GM21825 (cell line): ENCODE measurements at regions not wholly inside any gene's neighbourhood (a gene's known extent, or its start where the extent isn't known, plus 50 kb on each side); places are given as distances from the start of the nearest gene placed in this dataset.
"Not testable (repeated sequence)": the region's sequence is repeated elsewhere in the genome, so short reads cannot be mapped to it uniquely, and the experiment has no call there.

Experiments
- ATAC-seq: cut with Tn5 transposase; IDR thresholded peaks from one replicate; pipeline ENCODE4 v1.9.1; 2021; ENCODE audit warnings: mild to moderate bottlenecking, moderate library complexity; ENCODE audit not compliant: unreplicated experiment

DNA sequence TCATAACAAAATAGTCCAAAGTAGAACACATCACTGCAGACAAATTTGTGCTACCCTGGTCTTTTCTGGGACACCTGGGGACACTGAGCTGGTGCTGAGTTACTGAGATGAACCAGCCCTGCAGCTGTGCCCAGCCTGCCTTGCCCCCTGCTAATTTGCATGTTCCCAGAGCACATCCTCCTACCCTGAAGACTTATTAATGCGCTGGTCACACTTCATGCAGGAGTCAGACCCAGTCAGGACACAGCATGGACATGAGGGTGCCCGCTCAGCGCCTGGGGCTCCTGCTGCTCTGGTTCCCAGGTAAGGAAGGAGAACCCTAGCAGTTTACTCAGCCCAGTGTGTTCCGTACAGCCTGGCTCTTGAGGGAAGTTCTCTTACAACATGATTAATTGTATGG, 1518.3 kb downstream of the RPIA start:
- no peak for ATAC-seq

DNA sequence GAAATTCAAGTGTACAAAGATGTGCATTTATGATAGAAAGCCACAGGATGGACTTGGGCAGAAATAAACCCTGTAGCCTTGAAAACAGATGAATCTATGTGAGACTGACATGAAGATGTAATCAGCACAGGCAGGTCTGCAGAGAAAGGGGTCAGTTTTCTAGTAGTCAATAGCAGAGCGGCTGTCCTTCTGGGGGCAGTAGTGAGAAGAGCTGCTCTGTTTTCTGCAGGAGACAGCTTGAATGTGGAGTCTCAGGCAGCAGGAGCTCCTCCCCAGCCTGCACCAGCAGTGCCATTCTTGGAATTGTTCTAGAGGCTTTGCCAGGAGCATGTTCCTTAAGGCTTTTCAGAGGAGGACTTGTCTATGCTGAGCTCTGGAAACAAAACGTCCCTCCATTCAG, 1524.4 kb downstream of the RPIA start:
- ATAC-seq = not testable (repeated sequence)

DNA sequence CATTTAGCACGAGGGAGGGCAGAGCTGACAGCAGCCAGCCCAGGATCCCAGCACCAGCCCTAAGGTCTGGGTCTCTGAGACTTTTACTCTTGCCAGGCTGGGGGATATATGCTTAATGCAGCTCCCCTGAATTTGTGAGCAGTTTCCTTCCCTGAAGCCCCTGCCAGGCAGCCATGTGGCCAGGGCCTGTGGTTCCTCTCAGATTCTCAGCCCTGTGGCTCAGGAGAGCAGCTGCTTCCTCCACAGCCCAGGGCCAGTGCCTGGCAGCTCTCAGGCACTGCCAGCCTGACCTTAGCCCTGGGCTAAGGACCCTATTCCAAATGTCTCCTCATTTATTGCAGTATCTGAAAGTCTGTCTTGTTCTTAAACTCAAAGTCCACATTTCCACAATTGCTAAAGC, 1525.3 kb downstream of the RPIA start:
- ATAC-seq = not testable (repeated sequence)

DNA sequence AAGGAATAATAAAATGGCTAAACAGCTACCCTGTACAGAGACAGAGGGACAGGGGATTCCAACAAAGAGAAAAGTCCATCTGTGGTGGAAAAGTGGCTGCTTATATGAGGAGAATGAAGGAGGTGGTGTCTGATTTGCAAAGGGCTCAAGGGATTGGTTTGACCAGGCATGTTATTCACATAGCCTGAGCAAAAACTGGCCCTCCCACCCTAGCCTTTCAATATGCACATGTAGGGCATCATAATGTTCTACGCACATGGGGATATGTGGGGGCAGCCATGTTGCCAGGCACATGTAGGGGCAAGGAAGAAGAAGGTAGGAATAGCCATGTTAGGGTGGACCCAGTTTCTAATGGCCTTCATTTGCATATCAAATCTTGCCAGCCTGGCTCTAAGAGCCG, 1527.1 kb downstream of the RPIA start:
- ATAC-seq = not testable (repeated sequence)

DNA sequence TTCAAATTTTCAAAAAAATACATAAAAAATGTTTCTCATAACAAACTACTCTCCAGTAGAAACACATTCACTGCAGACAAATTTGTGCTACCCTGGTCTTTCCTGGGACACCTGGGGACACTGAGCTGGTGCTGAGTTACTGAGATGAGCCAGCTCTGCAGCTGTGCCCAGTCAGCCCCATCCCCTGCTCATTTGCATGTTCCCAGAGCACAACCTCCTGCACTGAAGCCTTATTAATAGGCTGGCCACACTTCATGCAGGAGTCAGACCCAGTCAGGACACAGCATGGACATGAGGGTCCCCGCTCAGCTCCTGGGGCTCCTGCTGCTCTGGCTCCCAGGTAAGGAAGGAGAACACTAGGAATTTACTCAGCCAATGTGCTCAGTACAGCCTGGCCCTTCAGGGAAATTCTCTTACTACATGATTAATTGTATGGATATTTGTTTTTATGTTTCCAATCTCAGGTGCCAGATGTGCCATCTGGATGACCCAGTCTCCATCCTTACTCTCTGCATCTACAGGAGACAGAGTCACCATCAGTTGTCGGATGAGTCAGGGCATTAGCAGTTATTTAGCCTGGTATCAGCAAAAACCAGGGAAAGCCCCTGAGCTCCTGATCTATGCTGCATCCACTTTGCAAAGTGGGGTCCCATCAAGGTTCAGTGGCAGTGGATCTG, 1529.3 kb downstream of the RPIA start:
- not testable (repeated sequence) for ATAC-seq

DNA sequence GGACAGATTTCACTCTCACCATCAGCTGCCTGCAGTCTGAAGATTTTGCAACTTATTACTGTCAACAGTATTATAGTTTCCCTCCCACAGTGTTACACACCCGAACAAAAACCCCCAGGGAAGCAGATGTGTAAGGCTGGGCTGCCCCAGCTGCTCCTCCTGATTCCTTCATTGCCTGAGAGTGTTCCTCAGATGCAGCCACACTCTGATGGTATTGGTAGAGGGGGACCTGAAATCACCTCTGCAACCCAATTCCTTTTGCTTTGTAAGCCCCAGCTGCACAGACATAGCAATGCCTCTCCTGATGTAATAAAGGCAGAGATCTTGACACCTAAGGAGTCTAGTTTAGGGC, 1529.8 kb downstream of the RPIA start:
- no peak for ATAC-seq

DNA sequence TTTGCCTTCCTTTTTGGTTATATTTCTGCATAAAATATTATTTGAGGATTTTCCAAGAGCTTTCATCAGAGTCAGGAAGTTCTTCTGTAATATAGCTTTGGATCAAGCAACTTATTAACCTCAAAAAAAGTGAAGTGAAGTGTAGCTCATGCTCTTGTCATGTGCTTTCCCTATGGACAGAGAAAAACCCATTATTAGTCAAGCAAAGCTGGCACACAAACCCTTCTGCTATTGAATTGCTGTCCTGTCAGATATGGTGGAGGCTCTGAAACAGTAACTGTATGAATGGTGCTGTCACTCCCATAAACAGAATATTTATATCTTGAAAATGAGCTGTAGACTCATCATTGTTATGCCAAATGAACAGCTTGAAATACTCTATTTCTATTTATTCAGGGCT, 1533.3 kb downstream of the RPIA start:
- not testable (repeated sequence) for ATAC-seq

DNA sequence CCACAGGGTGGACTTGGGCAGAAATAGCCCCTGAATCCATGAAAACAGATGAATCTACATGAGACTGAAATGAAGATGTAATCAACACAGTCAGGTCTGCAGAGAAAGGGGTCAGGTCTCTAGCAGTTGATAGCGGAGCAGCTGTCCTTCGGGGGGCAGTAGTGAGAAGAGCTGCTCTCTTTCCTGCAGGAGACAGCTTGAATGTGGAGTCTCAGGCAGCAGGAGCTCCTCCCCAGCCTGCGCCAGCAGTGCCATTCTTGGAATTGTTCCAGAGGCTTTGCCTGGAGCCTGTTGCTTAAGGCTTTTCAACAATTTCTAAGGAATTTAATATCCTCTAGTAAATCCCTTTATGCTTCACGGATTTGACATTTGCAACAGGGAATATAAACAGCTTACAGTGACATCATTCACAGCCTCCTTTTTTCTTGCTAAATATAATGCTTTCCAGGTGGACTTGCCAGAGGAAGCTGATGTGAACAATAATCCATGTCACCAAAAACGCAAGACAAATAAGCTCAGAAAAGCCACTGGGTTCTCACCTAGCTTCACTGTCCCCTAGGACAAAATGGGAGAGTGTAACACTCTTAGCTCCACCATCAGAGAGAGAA, 1535.1 kb downstream of the RPIA start:
- ATAC-seq = not testable (repeated sequence)

DNA sequence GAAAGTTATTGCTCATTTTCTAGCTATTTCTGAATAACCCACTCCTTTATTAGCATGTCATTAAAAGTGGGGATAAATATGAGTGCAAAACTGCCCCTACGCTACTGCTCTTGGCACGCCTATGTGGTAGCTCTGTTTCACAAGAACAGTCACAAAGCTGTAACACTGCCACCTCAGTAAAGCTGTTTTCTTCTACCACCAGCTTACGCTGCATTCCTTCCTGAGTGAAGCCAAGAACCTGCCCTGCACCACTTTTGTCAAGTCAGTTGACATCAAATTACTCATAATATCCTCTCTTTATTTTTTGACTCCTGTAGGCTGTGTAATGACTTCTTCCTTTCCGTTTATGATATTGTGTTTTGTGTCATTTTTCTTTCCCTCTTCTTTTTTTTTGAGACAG, 1539.7 kb downstream of the RPIA start:
- not testable (repeated sequence) for ATAC-seq

DNA sequence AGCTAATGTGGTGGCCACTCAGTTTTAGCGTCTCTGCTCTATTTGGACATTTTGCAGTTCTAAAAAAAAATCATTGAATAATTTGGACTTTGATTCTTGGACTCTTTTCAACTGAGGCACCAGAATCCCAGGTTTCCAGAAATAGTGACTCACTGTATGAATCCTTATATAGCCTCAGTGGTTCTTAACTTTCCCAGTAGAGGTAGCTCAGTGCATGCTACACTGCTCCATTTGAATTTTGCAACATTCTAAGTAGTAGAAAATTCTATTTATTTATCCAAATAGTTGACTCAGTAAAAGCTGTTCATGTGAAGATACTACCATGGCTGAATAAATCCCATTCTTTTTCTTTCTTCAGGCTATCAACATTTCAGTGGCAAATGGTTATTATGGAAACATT, 1544.0 kb downstream of the RPIA start:
- ATAC-seq = not testable (repeated sequence)

DNA sequence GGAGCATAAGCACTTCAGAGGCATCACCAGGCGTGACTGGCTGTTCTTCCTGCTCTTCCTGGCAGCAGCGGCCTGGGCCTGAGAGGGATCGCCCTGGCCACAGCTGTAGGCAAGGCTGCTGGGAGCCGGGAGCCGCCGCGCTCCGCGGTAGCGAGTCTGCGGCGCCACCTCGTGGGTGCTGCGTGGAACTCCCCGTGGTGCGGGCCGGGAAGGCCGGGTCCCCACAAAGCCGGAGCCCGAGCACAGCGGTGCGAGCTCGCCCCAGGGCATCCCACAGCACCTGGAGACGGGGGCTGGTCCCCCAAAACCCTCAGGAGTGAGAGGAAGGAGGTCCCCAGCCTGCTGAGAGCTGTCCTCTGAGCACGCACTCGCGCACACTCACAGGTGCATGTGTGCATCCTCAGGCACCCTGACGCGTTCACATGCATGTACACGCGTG, 1546.5 kb downstream of the RPIA start:
- ATAC-seq = not testable (repeated sequence)

DNA sequence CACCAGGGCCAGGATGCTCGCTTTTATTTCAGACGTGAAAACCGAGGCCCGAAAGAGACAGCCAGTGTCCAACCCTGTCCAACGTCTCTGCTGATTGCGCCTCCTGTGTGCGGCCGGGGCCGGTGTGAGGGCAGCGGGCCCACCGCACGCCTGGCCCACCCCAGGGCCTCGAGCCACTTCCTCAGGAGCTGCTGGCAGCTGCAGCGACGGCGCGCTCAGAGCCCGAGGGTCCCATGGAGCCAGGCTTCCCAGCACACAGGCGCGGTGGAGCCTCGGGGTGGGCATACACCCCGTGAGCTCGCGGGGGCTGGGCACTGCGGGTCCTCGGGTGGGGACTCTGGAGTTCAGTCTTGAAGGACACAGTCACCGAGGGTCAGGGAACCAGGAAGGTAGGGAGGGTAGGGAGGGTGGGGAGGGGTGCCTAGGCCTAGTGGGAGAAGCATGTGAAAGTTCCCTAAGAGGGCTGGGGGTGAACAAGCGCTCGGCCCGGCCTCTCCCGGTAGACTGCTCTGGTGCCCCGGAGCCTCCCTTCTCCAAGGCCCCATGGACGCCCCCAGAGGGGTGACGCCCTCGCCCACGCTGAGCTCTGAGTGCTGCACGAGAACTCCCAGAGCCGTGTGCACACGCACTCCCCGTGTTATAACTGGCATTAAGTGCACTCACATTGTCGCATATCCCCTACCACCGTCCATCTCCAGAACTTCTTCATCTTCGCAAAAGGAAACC, 1547.2 kb downstream of the RPIA start:
- ATAC-seq = not testable (repeated sequence)

DNA sequence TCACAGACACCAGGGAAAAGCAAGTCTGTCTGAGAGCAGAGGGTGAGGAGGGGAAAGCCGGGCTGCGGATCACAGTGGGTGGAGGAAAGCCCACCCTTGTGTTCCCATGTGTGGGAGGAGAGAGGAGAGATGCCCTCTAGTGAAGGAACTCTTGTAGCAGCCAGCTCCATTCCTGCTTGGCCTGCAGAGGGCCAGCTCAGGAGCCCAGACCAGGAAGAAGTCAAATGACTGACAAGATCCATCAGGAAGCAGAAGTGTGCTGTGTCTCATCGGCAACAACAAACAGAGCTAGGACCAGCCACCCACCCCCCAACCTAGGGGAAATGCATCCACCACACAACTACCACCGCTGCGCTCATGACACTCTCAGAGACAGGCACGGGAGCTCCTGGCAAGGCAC, 1548.3 kb downstream of the RPIA start:
- not testable (repeated sequence) for ATAC-seq

DNA sequence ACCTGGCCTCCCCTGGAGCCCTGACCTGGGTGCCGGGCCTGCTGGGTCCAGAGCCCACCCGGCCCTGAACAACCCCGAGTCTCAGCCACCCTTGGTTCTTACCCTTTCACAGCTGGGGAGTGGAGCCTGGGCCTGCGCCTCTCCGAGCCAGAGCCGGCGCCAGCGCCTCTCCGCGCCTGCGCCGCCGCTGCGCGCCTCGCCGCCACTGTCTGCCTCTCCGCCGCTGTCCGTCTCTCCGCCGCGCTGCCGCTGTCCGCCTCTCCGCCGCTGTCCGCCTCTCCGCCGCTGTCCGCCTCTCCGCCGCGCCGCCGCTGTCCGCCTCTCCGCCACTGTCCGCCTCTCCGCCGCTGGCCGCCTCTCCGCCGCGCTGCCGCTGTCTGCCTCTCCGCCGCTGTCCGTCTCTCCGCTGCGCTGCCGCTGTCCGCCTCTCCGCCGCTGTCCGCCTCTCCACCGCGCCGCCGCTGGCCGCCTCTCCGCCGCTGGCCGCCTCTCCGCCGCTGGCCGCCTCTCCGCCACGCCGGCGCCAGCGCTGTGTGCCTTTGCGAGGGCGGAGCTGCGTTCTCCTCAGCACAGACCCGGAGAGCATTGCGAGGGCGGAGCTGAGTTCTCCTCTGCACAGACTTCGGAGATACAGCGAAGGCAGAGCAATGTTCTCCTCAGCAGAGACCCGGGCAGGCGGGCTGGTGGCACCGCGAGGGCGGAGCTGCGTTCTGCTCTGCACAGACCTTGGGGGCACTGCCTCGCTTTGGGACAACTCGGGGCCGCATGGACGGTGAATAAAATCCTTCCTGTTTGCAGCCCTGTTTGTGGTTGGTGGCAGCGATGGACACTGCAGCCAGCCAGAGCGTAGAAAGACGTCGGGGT, 1553.7 kb downstream of the RPIA start:
- ATAC-seq = not testable (repeated sequence)

DNA sequence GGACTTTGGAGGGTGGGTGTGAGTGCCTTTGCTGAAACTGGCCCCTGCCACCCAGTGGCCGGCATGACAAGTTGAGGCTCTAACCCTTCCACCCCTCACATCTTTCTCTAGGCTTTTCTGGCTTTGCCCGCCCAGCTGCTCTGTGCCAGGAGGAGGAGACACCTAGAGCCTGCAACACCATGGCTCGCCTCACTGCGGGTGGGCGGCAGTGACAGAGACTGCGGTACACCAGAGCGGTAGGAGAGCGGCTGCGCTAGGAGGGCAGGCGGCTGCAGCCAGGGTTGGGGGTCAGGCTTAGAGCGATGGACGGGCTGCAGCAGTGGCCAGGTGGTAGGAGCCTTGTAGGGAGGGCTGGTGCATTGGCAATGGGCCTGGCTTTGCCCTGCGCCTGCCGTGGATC, 1556.9 kb downstream of the RPIA start:
- not testable (repeated sequence) for ATAC-seq

DNA sequence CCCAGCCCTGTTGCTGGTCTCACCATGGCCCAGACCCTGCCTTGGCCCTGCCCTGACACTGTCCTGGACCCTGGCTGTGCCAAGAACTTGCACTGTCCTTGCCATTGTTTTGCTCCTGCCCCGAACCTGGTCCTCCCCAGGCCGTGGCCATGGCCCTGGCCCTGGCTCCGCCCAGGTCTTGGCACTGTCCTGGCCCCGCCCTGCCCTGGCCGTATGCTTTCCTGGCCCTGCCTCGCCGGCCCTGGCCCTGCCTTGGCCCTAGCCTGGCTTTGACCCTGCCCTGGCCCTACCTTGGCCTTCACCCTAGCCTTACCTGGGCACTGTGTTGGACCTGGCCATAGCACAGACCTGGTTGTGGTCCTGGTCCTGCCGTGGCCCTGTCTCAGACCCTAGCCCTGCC, 1558.9 kb downstream of the RPIA start:
- not testable (repeated sequence) for ATAC-seq

DNA sequence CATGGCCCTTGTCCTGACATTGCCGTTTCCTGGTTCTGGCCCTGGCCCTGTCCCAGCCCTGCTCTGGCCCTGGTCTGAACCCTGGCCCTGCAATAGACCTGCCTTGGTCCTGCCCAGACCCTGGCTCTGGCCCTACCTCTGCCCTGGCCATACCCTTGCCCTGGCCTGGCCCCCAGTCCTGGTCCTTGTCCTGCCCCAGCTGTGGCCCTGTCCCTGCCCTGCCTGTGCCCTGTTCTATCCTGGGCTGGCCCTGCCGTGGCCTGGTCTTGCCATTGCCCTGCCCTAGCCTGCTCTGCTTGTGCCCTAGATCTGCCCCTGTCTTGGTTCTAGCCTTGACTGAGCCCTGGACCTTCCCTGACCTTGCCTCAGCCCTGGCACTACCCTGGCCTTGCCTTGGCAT, 1560.1 kb downstream of the RPIA start:
- ATAC-seq = not testable (repeated sequence)

DNA sequence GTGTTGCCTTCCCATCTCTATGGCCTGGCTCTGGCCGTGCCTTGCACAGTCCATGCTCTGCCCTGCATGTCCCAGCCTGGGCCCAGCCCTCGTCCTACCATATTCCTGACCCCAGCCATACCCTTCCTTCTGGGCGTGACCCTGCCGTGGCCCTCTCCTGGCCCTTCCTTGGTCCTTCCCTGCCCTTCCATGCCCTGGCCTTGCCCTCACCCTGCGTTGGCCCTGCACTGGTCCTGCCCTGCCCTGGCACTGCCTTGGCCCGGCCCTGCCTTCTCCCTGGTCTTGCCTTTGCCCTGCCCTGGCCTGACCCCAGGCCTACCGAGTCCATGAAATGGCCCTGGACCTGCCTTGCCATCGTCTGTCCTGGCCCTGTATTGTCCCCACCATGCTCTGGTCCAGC, 1561.8 kb downstream of the RPIA start:
- not testable (repeated sequence) for ATAC-seq

DNA sequence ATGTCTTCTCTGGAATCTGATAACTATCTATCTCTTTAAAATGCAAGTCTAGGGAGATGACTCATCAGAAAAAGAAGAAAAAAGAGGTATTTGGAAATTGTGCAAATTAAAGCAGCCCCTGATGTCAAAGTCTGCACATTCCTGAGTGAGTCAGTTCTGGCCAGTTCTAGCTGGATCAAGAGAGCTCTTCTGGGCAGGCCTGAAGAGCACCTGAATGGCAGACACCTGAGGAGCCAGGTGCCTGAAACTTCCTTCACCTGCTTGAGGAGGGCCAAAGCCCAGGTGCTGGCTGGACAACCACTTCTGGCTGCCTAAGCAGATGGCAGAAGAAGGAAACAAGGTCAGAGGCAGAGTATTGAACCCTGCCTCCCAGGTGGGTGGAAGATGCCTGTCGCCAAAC, 1575.4 kb downstream of the RPIA start:
- ATAC-seq = not testable (repeated sequence)

DNA sequence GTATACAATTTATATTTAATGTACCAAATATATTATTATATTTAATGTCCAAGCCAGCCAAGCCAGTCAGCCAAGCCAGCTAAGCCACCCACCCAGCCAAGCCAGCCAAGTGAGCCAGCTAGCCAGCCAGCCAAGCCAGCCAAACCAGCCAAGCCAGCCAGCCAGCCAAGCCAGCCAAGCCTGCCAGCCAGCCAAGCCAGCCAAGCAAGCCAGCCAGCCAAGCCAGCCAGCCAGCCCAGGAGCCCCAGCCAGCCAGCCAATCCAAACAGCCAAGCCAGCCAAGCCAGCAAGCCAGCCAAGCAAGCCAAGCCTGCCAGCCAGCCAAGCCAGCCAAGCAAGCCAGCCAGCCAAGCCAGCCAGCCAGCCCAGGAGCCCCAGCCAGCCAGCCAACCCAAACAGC, 1596.3 kb downstream of the RPIA start:
- ATAC-seq = not testable (repeated sequence)

DNA sequence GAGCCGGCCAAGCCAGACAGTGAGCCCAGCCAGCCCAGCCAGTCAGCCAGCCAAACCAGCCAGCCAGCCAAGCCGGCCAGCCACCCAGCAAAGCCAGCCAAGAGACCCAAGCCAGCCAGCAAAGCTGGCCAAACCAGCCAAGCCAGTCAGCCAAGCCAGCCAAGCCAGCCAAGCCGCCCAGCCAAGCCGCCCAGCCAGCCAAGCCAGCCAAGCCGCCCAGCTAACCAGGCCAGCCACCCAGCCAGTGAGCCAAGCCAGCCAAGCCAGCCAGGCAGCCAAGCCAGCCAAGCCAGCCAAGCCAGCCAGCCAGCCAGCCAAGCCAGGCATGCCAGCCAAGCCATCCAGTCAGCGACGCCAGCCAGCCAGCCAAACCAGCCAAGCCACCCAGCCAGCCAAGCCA, 1596.9 kb downstream of the RPIA start:
- ATAC-seq = not testable (repeated sequence)
